ENCODE measurements at regions not wholly inside any gene's neighbourhood (a gene's known extent, or its start where the extent isn't known, plus 50 kb on each side); places are given as distances from the start of the nearest gene placed in this dataset.

DNA sequence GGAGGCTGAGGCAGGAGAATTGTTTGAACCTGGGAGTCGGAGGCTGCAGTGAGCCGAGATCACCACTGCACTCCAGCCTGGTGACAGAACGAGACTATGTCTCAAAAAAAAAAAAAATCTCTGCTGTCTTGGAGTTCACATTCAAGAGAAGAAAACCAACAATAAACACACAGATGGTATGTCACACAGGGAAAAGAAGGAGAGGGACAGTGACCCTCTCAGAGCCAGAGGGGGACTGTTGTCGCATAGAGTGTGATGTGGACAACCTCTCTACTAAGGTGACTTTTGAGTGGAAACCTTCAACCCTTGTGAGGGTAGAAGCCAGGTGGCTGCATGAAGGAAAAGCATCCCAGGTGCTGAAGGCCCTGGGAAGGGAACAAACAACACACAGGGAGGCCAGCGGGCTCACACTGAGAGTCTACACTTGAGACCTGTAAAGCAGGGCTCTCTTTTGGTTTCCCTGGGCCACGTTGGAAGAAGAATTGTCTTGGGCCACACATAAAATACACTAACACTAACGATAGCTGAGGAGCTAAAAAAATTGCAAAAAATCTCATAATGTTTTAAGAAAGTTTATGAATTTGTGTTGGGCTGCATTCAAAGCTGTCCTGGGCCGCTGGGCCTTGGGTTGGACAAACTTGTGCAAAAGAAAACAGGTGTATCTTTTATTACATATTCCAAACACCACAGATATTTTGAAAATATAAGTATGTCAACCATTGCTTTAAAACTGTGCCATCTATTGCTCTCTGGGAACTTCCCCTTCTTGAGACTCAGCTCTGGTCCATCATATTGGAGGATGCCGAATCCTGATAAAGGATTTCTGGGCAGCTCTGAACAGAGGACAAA is 136.0 kb downstream of the DDX1 start:
- H3K9me3 Mint-ChIP-seq, result peaks cover 4% of the 10 kb centered on the region
- peak overlapping the region; percentile 37 for H3K27ac Mint-ChIP-seq (ENCODE audit: unreplicated experiment)
- TF ChIP-seq, protein P1, sequence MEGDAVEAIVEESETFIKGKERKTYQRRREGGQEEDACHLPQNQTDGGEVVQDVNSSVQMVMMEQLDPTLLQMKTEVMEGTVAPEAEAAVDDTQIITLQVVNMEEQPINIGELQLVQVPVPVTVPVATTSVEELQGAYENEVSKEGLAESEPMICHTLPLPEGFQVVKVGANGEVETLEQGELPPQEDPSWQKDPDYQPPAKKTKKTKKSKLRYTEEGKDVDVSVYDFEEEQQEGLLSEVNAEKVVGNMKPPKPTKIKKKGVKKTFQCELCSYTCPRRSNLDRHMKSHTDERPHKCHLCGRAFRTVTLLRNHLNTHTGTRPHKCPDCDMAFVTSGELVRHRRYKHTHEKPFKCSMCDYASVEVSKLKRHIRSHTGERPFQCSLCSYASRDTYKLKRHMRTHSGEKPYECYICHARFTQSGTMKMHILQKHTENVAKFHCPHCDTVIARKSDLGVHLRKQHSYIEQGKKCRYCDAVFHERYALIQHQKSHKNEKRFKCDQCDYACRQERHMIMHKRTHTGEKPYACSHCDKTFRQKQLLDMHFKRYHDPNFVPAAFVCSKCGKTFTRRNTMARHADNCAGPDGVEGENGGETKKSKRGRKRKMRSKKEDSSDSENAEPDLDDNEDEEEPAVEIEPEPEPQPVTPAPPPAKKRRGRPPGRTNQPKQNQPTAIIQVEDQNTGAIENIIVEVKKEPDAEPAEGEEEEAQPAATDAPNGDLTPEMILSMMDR (conservative IDR thresholded peaks at IDR 0.05), result no peak
- no peaks in the 10 kb centered on the region for H3K27me3 Mint-ChIP-seq (ENCODE audit: low read depth)
- peaks cover 55% of the 10 kb centered on the region for H3K4me1 Mint-ChIP-seq
- H3K4me3 Mint-ChIP-seq, result no peak overlapping the region
- no peak for DNase-seq (ENCODE audit: low read depth, low spot score)
- no peaks in the 10 kb centered on the region for H3K36me3 Mint-ChIP-seq (ENCODE audit: low read depth)

DNA sequence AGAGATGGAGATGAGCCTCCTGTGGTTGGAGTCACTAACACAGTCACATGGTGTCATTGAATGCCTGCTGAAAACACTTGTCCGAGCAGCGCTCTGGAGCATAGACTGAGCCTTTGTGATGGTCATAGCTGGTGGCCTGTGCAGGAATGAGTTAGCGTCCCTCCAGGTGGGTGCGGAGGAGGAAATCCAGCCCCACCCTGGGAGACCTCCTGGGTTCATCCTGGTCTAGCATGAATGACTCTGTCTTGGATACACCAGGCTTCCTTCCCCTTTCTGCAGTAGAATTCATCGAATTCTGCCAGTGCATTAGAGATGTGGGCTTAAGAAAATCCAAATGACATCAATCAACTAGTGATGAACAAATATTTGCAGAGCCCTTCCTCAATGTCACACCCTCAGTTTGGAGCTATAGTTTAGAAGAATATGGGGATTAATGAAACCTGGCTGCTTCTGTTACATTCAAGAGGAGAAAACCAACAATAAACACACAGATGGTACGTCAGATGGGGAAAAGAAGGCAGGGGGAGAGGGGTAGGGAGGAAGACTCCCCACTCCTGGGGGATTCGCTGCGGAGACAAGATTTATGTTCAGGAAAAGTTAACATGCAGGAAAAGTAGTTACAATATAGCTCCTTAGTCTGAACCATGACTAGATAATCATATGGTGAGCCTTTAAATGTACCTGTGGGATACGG is 136.7 kb downstream of the DDX1 start:
- Mint-ChIP-seq H3K27me3 (ENCODE audit: low read depth) (no peaks in the 10 kb centered on the region), H3K9me3 (peaks cover 3% of the 10 kb centered on the region), H3K27ac (ENCODE audit: unreplicated experiment) (no peak overlapping the region), H3K4me1 (peaks cover 56% of the 10 kb centered on the region), H3K36me3 (ENCODE audit: low read depth) (no peaks in the 10 kb centered on the region), H3K4me3 (no peak overlapping the region)
- DNase-seq (ENCODE audit: low read depth, low spot score), result no peak
- TF ChIP-seq, protein P1 (conservative IDR thresholded peaks at IDR 0.05), result no peak

DNA sequence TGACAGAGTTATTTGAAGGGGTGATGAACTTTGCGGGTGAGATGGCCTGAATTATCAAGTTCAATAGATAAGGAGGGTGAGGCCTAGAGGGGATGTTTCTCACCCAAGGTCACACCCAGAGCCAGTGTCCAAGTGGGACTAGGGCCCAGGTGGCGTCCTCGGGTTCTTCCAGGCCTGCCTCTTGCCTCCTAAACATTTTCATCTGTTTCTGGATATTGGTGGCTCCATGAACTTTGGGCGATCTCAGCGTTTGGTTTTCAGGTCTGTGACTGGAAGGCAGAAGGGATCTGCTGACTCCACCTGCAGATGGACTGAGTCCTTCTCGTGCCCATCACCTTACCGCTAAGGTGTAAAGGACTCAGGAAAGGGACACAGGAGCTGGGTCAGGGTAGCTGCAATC is 137.3 kb downstream of the DDX1 start:
- H3K36me3 Mint-ChIP-seq (ENCODE audit: low read depth), result no peaks in the 10 kb centered on the region
- TF ChIP-seq, protein P1 (conservative IDR thresholded peaks at IDR 0.05), result no peak
- no peak for DNase-seq (ENCODE audit: low read depth, low spot score)
- H3K27ac Mint-ChIP-seq (ENCODE audit: unreplicated experiment), result no peak overlapping the region
- peaks cover 3% of the 10 kb centered on the region for H3K9me3 Mint-ChIP-seq
- H3K4me1 Mint-ChIP-seq, result peaks cover 58% of the 10 kb centered on the region
- no peaks in the 10 kb centered on the region for H3K27me3 Mint-ChIP-seq (ENCODE audit: low read depth)
- H3K4me3 Mint-ChIP-seq, result no peak overlapping the region

DNA sequence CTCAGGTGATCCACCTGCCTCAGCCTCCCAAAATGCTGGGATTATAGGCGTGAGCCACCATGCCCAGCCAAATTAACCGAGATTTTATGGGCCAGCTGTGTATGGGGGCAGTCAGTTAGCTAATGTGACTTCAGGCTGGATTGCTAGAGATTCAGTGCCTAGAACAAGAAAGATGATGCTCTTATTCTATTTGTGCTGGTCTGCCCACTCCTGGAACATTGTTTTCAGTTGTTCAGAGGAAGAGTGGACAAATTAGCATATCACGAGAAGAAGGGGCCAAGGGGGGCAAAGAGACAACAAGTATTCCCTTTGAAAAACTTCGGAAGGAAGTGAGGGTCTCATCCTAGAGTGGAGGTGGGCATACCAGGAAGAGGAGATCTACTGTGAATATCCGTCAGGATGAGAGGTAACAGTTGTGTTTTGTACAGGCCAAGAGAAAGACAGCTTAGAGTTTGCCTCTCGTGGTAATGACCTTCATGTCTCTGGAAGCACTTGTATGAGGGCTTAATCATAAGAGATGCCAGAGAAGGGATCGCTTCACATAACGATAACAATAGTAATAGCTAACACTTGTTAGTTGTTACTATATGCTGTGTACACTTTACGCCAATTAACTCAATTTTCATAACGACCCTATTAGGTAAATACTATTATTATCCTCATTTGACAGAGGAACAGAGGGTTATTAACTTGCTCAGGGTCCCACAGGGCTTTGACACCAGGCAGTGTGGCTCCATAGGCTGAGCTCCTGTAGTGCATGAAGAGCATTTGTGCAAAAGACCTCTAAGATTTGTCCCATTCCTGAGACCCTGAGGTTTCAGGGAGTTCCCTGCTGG is 138.3 kb downstream of the DDX1 start:
- Mint-ChIP-seq H3K36me3 (ENCODE audit: low read depth) (no peaks in the 10 kb centered on the region), H3K27me3 (ENCODE audit: low read depth) (no peaks in the 10 kb centered on the region), H3K27ac (ENCODE audit: unreplicated experiment) (peak overlapping the region; percentile 73), H3K4me1 (peaks cover 58% of the 10 kb centered on the region), H3K9me3 (peaks cover 3% of the 10 kb centered on the region), H3K4me3 (no peak overlapping the region)
- TF ChIP-seq, protein P1 (conservative IDR thresholded peaks at IDR 0.05), result no peak
- DNase-seq (ENCODE audit: low read depth, low spot score), result no peak

DNA sequence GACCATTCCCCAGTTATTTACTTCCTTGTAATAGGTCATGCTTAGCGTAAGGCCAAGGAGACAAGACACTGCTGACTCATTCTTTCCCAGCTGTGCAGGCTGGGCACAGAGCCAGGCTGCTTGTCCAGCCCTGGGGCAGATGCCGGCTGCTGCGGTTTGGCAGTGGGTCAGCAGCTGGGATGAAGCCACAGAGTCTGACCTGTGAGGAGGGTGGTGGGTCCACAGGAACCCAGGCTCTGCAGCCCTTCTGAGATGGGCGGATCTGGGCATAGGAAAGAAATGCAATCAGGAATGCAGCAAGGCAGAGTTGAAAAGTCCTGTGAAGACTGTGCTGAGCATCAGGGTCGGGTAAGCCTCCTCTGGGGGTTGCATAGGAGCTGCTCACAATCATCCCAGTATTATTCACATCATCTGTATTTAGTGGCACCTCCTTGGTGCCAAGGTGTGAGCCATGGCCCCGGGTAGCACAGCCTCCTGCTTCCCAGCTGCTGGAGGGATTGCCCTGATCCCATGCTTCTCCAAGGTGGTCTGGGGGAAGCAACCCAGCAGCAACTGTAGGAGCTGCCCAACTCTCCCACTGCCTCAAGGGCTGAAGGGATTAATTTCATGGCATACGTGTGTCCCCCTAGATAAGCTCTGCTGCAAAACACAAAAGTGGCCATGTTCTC is 139.0 kb downstream of the DDX1 start:
- TF ChIP-seq, protein P1 (conservative IDR thresholded peaks at IDR 0.05), result no peak
- no peak overlapping the region for H3K27ac Mint-ChIP-seq (ENCODE audit: unreplicated experiment)
- peaks cover 3% of the 10 kb centered on the region for H3K9me3 Mint-ChIP-seq
- H3K4me1 Mint-ChIP-seq, result peaks cover 62% of the 10 kb centered on the region
- H3K4me3 Mint-ChIP-seq, result no peak overlapping the region
- DNase-seq (ENCODE audit: low read depth, low spot score), result no peak
- no peaks in the 10 kb centered on the region for H3K27me3 Mint-ChIP-seq (ENCODE audit: low read depth)
- no peaks in the 10 kb centered on the region for H3K36me3 Mint-ChIP-seq (ENCODE audit: low read depth)

All from neural crest cell (in vitro differentiated cells).